Fibroblast of upper back skin (primary cell): ENCODE measurements at regions not wholly inside any gene's neighbourhood (a gene's known extent, or its start where the extent isn't known, plus 50 kb on each side); places are given as distances from the start of the nearest gene placed in this dataset.
A peak's percentile ranks its signal among the peaks of the same experiment; 100 is the strongest.

ENCODE experiments used
- DNase-seq: peaks from one replicate; pipeline ENCODE4 v3.0.0-alpha.2; 2013

GRCh38 chr13:31048521-31048920, 113.2 kb downstream of the HSPH1 start:
- DNase-seq: no peak

DNA sequence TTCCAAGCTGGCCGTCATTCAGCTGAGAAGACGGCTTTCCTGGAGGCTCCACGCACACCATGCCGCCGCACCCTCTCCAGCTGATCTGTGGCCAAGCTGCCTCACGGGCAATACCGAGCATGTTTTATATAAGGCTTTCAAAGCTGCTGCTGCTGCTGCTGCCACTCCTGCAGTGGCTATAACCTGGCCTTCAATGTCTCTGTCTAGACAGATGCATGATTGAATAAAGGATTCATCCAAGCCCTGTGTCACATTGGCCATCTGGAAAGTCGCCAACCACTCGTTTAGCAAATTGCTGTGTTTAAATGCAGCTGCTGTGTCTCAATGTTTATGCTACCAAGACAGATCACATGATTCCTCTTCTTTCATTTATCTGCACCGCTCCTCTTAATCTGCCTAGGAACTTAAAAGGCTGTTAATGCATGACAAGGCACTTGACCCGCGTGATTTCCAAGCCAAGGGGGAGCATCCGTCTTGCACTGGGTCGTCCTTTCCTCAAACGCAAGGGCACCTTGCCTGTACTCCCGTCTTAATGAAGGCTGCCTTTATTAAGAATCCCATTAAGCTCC, 114.3 kb downstream of the TEX26 start:
- peak; percentile 34 for DNase-seq

- peak; percentile 90 for DNase-seq
Measured at GRCh38 chr13:31045286-31046081, 113.0 kb downstream of the TEX26 start.

DNA sequence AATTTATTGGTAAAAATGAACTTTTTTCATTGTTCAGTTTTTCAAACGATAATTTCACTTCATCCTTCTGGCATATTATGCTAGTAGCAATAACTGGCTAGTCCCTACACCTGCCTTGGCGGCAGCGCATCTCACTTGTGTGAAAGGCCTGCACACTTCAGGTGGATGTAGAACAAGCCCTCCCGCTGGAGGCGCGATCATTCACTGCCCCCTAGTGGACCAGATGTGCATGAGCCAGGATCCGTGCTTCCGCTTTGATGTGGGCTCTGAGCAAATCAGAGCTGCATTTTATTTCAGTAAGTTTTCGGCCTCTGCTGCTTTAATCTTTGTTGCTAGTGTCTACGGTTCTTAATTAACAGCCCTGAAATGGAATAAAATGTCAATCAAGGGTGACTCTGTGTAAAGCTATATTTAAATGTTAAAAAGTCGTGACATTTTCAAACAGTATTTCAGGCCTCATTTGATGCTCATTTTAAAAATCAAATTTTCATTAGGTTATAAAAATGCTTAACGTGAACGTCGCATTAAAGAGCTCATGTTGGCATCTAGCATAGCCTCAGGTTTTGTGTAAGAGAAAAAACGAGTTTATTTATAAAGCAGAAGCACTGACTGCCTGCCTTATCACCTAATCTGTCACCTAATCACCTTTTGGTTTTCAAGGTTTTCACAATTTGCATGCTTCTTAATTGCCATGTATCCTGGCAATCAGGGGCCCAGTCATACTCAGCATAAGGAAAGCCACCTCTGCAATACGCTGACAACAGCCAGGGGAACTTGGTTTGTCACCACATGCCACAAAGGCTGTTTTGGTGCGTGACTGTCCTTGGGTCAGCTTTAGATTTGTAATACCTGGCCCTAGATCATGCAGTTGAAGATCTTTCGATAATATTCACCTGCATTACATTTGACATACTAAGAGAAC, 112.2 kb downstream of the TEX26 start:
- peak; percentile 81 for DNase-seq

GRCh38 chr13:31043957-31044356, 111.5 kb downstream of the TEX26 start:
- DNase-seq: no peak

GRCh38 chr13:31042481-31043165, 110.2 kb downstream of the TEX26 start:
- no peak for DNase-seq

DNA sequence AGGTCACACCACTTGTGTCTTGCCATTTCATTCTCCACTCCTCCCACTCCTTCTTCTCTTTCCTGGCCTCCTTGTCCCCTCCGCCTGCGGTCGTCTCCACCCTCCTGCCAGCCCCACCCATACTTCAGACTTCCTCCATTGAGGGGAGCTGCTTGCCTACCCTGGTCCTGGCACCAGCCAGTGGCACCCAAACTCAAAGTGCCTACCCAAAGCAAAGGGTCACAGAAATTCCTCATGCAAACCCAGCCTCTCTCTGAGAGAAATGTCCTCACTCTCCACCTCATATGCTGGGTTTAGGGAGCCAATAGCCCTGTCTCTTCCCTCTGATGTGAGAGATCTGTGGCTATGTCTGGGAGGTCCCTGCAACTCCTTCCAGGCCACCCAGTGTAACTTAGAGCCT, 109.6 kb downstream of the TEX26 start:
- no peak for DNase-seq

GRCh38 chr13:31038834-31039552, 106.5 kb downstream of the TEX26 start:
- DNase-seq: peak; percentile 80

- no peak for DNase-seq
Measured at GRCh38 chr13:31037874-31038500, 105.5 kb downstream of the TEX26 start.

DNA sequence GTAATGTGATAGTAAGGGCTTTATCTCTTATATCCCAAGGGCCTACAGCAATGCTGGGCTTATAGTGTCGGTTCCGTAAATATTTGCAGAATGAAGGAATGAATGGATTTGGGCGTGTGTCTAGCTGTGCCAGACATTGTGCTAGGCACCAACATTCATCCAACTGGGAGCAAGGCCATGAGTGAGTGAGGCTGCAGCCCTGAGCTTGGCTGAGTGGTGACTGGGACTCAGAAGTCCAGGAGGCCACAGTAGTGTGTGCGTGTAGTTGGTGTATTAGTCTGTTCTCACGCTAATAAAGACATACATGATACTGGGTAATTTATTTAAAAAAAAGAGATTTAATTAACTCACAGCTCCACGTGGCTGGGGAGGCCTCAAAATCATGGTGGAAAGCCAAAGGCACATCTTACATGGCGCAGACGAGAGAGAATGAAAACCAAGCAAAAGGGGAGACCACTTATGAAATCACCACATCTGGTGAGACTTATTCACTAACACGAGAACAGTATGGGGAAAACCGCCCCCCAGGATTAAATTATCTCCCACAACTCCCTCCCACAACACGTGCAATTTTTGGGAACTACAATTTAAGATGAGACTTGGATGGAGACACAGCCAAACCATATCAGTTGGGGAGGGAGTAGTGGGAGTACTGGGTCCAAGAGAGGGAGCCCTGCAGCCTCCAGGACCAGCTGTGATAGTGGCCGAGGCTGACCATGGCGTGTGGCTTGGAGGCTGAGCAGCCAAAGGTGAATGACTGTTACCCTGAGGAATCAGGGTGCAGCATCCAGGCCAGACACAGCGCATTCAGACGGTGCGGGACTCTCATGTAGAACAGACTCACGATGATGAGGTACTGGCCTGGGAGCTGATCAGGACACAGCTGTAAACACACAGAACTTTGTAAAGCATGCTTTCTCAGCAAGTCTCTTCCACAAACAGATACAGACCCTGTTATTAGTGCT, 104.6 kb downstream of the TEX26 start:
- no peak for DNase-seq

DNA sequence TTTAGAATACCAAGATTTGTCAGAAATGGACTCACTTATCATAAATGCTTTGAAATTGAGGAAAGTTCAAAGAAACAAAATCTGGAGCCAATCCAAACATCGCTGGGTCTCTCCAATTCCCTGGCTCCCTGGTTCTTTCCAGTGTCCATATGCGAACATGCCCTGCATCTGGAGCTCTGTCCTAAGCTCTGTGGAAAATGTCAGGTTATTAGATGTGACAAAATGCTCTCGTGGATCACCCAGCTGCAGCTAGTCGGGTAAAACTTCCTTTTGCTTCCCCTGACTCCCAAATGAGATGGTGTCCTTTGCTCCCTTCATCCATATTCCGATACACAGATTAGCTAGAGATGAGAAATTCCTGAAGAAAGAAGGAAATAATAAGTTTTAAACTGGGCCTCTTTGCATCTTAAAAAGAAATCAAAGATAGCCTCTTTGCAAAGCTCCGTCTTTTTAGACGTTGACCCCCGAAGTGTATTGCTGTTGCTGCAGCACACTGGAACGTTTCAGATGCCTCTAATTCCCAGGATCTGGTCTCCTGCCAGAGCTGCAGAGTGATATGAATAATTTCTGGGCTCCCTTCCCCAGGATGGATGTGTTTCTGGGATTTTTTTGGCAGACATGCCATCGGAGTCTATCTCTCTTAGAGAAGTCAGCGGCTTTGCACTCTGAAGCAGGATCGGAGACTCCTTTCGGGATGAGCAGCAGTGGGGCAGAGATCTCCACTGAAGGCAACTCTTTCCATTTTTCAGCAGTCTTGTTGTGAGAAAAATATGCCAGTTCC, 102.9 kb downstream of the TEX26 start:
- peak; percentile 87 for DNase-seq

DNA sequence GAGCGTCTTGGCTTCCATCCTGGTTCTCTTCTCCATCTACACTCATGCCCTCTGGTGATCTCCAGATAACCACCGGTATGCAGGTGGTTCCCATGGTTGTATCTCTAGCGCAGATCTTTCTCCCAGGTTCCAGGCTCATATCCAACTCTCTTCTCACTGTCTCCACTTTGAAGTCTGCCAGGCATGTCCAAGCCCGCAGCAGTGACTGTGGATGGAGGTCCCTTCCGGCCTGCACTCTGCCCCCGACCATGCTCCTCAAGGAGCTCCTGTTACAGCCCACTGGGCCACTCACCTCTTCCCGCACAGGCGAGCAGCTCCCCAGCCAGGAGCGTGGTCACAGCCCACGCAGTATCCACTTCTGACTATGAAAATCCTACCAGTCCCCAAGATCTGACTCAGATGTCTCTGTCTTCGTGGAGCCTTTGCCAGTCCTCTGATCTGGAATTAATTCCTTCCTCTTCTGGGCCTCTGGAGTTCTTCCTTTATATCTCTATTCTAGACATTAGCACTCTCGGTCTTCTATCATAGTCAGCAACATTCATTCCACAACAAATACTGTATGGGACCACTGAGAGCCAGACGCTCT, 100.2 kb downstream of the TEX26 start:
- DNase-seq: no peak

GRCh38 chr13:31031482-31031881, 99.0 kb downstream of the TEX26 start:
- DNase-seq: no peak

DNA sequence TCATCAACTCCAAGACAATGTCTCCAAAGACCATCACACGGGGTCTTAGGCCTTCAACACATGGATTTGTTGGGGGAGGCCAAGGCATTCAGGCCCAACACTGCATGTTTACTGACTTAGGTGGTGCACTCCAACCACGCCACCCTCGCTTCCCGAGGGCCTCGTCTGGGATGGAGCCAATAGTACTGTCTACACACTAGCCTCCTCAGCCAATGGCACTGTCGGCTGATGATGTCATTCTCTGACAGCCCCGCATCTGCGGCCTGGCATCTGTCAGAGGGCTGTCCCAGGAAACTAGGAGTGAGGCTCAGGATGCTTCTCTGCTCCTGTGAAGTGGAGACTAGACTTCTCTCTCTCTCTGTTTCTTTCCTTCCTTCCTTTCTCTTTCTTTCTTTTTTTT, 96.6 kb downstream of the TEX26 start:
- DNase-seq: no peak

GRCh38 chr13:31027136-31027535, 94.7 kb downstream of the TEX26 start:
- DNase-seq: no peak
